ENCODE measurements at regions not wholly inside any gene's neighbourhood (a gene's known extent, or its start where the extent isn't known, plus 50 kb on each side); places are given as distances from the start of the nearest gene placed in this dataset.

- DNase-seq, result peak in 1 of 2 donors; percentile 52
These were observed 206.4 kb upstream of the ID2 start for GRCh38 chr2:8475349-8476031.

GRCh38 chr2:8477552-8478470 lies 204.0 kb upstream of the ID2 start:
- peak; percentile 34 to 68 for DNase-seq

- DNase-seq, result no peak
These were observed 203.4 kb upstream of the ID2 start for GRCh38 chr2:8478471-8478793.

GRCh38 chr2:8479298-8479697 lies 202.6 kb upstream of the ID2 start:
- no peak for DNase-seq

- DNase-seq, result no peak
These were observed 200.9 kb upstream of the ID2 start for GRCh38 chr2:8480915-8481314.

GRCh38 chr2:8481463-8482009 lies 200.3 kb upstream of the ID2 start:
- no peak for DNase-seq

GRCh38 chr2:8482432-8482831 lies 199.4 kb upstream of the ID2 start:
- no peak for DNase-seq

GRCh38 chr2:8484502-8485283 lies 197.2 kb upstream of the ID2 start:
- DNase-seq, result no peak

- DNase-seq, result no peak
These were observed 196.1 kb upstream of the ID2 start for GRCh38 chr2:8485736-8486135.

- peak in 1 of 2 donors; percentile 35 for DNase-seq
These were observed 195.7 kb upstream of the ID2 start for GRCh38 chr2:8486141-8486540.

GRCh38 chr2:8487461-8487932 lies 194.4 kb upstream of the ID2 start:
- DNase-seq, result no peak

- peak; percentile 80 to 88 for DNase-seq
These were observed 193.7 kb upstream of the ID2 start for GRCh38 chr2:8488001-8488738.

GRCh38 chr2:8489221-8489620 lies 192.6 kb upstream of the ID2 start:
- DNase-seq, result no peak

- no peak for DNase-seq
These were observed 192.1 kb upstream of the ID2 start for GRCh38 chr2:8489751-8490150.

- no peak for DNase-seq
These were observed 191.6 kb upstream of the ID2 start for GRCh38 chr2:8490166-8490721.

- no peak for DNase-seq
These were observed 190.4 kb upstream of the ID2 start for GRCh38 chr2:8491296-8492027.

- no peak for DNase-seq
These were observed 187.7 kb upstream of the ID2 start for GRCh38 chr2:8494151-8494550.

GRCh38 chr2:8494589-8494988 lies 187.3 kb upstream of the ID2 start:
- no peak for DNase-seq

GRCh38 chr2:8495189-8495989 lies 186.5 kb upstream of the ID2 start:
- no peak for DNase-seq

- DNase-seq, result no peak
These were observed 185.8 kb upstream of the ID2 start for GRCh38 chr2:8496079-8496478.
